Endodermal cell (in vitro differentiated cells): ENCODE measurements at regions not wholly inside any gene's neighbourhood (a gene's known extent, or its start where the extent isn't known, plus 50 kb on each side); places are given as distances from the start of the nearest gene placed in this dataset.

Experiments
- DNase-seq: peaks from one replicate; pipeline ENCODE4 v3.0.0-alpha.2; 2017
- H3K27ac ChIP-seq: 2 replicates; pipeline ENCODE4 v1.5.1; 2013; ENCODE audit warnings: mild to moderate bottlenecking, low read depth, low read length, moderate library complexity
- H3K27me3 ChIP-seq: 2 replicates; pipeline ENCODE4 v1.6.1; 2013; ENCODE audit warnings: mild to moderate bottlenecking, low read length, moderate library complexity; ENCODE audit not compliant: insufficient read depth, control insufficient read depth, poor library complexity, severe bottlenecking
- H3K36me3 ChIP-seq: 2 replicates; pipeline ENCODE4 v1.7.0; 2013; ENCODE audit warnings: mild to moderate bottlenecking, low read length, moderate library complexity; ENCODE audit not compliant: control insufficient read depth, insufficient read depth
- H3K4me1 ChIP-seq: one replicate; pipeline ENCODE4 v1.7.0; 2013; ENCODE audit warnings: low read length; ENCODE audit not compliant: control insufficient read depth, insufficient read depth
- H3K4me3 ChIP-seq: 2 replicates; pipeline ENCODE4 v1.5.1; 2013; ENCODE audit warnings: mild to moderate bottlenecking, low read length, moderate library complexity
- H3K9ac ChIP-seq: 2 replicates; pipeline ENCODE4 v1.6.1; 2013; ENCODE audit warnings: mild to moderate bottlenecking, low read length, moderate library complexity; ENCODE audit not compliant: poor library complexity, severe bottlenecking; ENCODE audit errors: extremely low read depth
- H3K9me3 ChIP-seq: 2 replicates; pipeline ENCODE4 v1.6.1; 2013; ENCODE audit warnings: mild to moderate bottlenecking, low read length, moderate library complexity; ENCODE audit not compliant: control insufficient read depth
- H3K27ac Mint-ChIP-seq: 2 replicates; pipeline ENCODE4 v1.8.0; 2020; ENCODE audit warnings: mixed read lengths
- H3K27me3 Mint-ChIP-seq: 2 replicates; pipeline ENCODE4 v1.8.0; 2021; ENCODE audit warnings: mild to moderate bottlenecking, mixed read lengths; ENCODE audit not compliant: insufficient read depth
- H3K36me3 Mint-ChIP-seq: 2 replicates; pipeline ENCODE4 v1.8.0; 2020; ENCODE audit warnings: low read depth, mixed read lengths
- H3K4me1 Mint-ChIP-seq: 2 replicates; pipeline ENCODE4 v1.8.0; 2020; ENCODE audit warnings: mixed read lengths
- H3K4me3 Mint-ChIP-seq: 2 replicates; pipeline ENCODE4 v1.8.0; 2020; ENCODE audit warnings: mild to moderate bottlenecking, moderate library complexity, mixed read lengths
- H3K9me3 Mint-ChIP-seq: 2 replicates; pipeline ENCODE4 v1.8.0; 2020; ENCODE audit warnings: mild to moderate bottlenecking, mixed read lengths
- CTCF ChIP-seq: fragments of 200-600 bp; sonication (generic); conservative IDR thresholded peaks from 2 replicates; pipeline ENCODE4 v1.5.0; 2021; ENCODE audit warnings: antibody characterized with exemption, mild to moderate bottlenecking
- WGBS, 2 experiments: methylation state at CpG; one replicate each; pipeline versions ENCODE4 v1.1.5 to v1.1.7; 2013; ENCODE audit warnings: missing lambda C conversion rate in 2 of 2, mixed read lengths in 1 of 2; ENCODE audit not compliant: insufficient coverage in 1 of 2, insufficient read length in 1 of 2; 5-methylcytosine and 5-hydroxymethylcytosine counted together

DNA sequence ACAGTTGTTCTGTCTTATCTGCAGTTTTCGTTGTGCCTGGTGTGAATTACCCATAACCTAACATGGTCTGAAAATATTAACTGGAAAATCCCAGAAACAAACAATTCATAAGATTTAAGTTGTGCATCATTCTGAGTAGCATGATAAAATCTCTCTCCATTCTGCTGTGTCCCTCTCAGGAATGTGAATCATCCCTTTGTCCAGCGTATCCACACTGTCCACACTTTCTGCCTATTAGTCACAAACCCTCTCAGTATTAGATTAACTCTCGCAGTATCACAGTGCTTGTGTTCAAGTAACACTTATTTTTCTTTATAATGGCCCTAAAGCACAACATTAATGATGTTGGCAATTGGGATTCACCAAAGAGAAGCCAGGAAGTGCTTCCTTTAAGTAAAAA is 203.2 kb downstream of the CGGBP1 start:
- H3K36me3 ChIP-seq = no peaks in the 10 kb centered on the region
- H3K9ac ChIP-seq = no peak overlapping the region
- no peaks in the 10 kb centered on the region for H3K27me3 ChIP-seq
- no peak overlapping the region for H3K27ac ChIP-seq
- no peak for TF ChIP-seq CTCF
- Mint-ChIP-seq H3K27me3 (no peaks in the 10 kb centered on the region), H3K4me3 (no peak overlapping the region), H3K4me1 (no peaks in the 10 kb centered on the region), H3K27ac (no peak overlapping the region), H3K36me3 (no peaks in the 10 kb centered on the region), H3K9me3 (no peaks in the 10 kb centered on the region)
- H3K9me3 ChIP-seq = no peaks in the 10 kb centered on the region
- H3K4me1 ChIP-seq = no peaks in the 10 kb centered on the region
- DNase-seq = no peak
- 50 to 89% methylated on average over 1 to 3 of the region's 3 CpGs for WGBS, 2 experiments
- no peak overlapping the region for H3K4me3 ChIP-seq

GRCh38 chr3:87855211-87855610 is 203.6 kb downstream of the CGGBP1 start:
- Mint-ChIP-seq H3K4me3 (no peak overlapping the region), H3K27ac (no peak overlapping the region), H3K27me3 (no peaks in the 10 kb centered on the region), H3K4me1 (no peaks in the 10 kb centered on the region), H3K36me3 (no peaks in the 10 kb centered on the region), H3K9me3 (no peaks in the 10 kb centered on the region)
- WGBS, 2 experiments = 94% methylated on average over 1 of the region's 1 CpG; no CpG with 5 or more reads in 1 of the 2 experiments
- Histone ChIP-seq H3K4me3 (no peak overlapping the region), H3K4me1 (no peaks in the 10 kb centered on the region), H3K27ac (no peak overlapping the region), H3K9me3 (no peaks in the 10 kb centered on the region), H3K27me3 (no peaks in the 10 kb centered on the region), H3K36me3 (no peaks in the 10 kb centered on the region), H3K9ac (no peak overlapping the region)
- no peak for DNase-seq
- no peak for TF ChIP-seq CTCF

- H3K36me3 ChIP-seq = no peaks in the 10 kb centered on the region
- no peak for TF ChIP-seq CTCF
- Mint-ChIP-seq H3K27ac (no peak overlapping the region), H3K9me3 (peaks cover 2% of the 10 kb centered on the region), H3K36me3 (no peaks in the 10 kb centered on the region), H3K27me3 (no peaks in the 10 kb centered on the region), H3K4me1 (no peaks in the 10 kb centered on the region), H3K4me3 (no peak overlapping the region)
- H3K9me3 ChIP-seq = no peaks in the 10 kb centered on the region
- H3K4me1 ChIP-seq = no peaks in the 10 kb centered on the region
- H3K27me3 ChIP-seq = no peaks in the 10 kb centered on the region
- 87 to 98% methylated on average over 2 of the region's 2 CpGs for WGBS, 2 experiments
- no peak for DNase-seq
- no peak overlapping the region for H3K27ac ChIP-seq
- H3K4me3 ChIP-seq = no peak overlapping the region
- no peak overlapping the region for H3K9ac ChIP-seq
Measured at GRCh38 chr3:87848003-87848402, 210.8 kb downstream of the CGGBP1 start.
